H9 (cell line): ENCODE measurements at regions not wholly inside any gene's neighbourhood (a gene's known extent, or its start where the extent isn't known, plus 50 kb on each side); places are given as distances from the start of the nearest gene placed in this dataset.

Experiments used
- DNase-seq: peaks from one replicate; pipeline ENCODE4 v3.0.0-alpha.2; 2017
- H2AFZ ChIP-seq: one replicate; pipeline ENCODE4 v1.6.1; 2013; ENCODE audit warnings: mild to moderate bottlenecking, low read length, control low read depth, moderate library complexity
- H2AK5ac ChIP-seq: 2 replicates; pipeline ENCODE4 v1.6.1; 2013; ENCODE audit warnings: low read length, control low read depth, mixed read lengths; ENCODE audit not compliant: insufficient read length
- H2BK120ac ChIP-seq: one replicate; pipeline ENCODE4 v1.6.1; 2013; ENCODE audit warnings: low read depth, mild to moderate bottlenecking, low read length, control low read depth, inconsistent platforms; ENCODE audit not compliant: poor library complexity, severe bottlenecking
- H2BK12ac ChIP-seq: 2 replicates; pipeline ENCODE4 v1.6.1; 2013; ENCODE audit warnings: low read length, control low read depth, mixed read lengths, low read depth; ENCODE audit not compliant: insufficient read length
- H2BK15ac ChIP-seq: 2 replicates; pipeline ENCODE4 v1.6.1; 2013; ENCODE audit warnings: low read depth, low read length, control low read depth
- H2BK20ac ChIP-seq: one replicate; pipeline ENCODE4 v1.6.1; 2013; ENCODE audit warnings: low read depth, mild to moderate bottlenecking, low read length, control low read depth, inconsistent platforms; ENCODE audit not compliant: poor library complexity, severe bottlenecking
- H2BK5ac ChIP-seq: 2 replicates; pipeline ENCODE4 v1.6.1; 2013; ENCODE audit warnings: low read length, control low read depth, mixed read lengths; ENCODE audit not compliant: insufficient read length
- H3K14ac ChIP-seq: 2 replicates; pipeline ENCODE4 v1.6.1; 2013; ENCODE audit warnings: low read length, control low read depth; ENCODE audit not compliant: insufficient read depth
- H3K18ac ChIP-seq: 2 replicates; pipeline ENCODE4 v1.6.1; 2013; ENCODE audit warnings: low read depth, mild to moderate bottlenecking, mixed read lengths, low read length, control low read depth; ENCODE audit not compliant: insufficient read length
- H3K23ac ChIP-seq: 2 replicates; pipeline ENCODE4 v1.6.1; 2013; ENCODE audit warnings: low read length, control low read depth, mixed read lengths, low read depth; ENCODE audit not compliant: insufficient read length
- H3K23me2 ChIP-seq: 2 replicates; pipeline ENCODE4 v1.6.1; 2013; ENCODE audit warnings: low read depth, mild to moderate bottlenecking, mixed read lengths, low read length, control low read depth; ENCODE audit not compliant: insufficient read length, poor library complexity, severe bottlenecking
- H3K27ac ChIP-seq: 2 replicates; pipeline ENCODE4 v1.5.1; 2013; ENCODE audit warnings: low read length, control low read depth, mixed read lengths, low read depth; ENCODE audit not compliant: insufficient read length
- H3K27me3 ChIP-seq: 2 replicates; pipeline ENCODE4 v1.6.1; 2013; ENCODE audit warnings: low read length, control low read depth, inconsistent platforms; ENCODE audit not compliant: insufficient read depth
- H3K4ac ChIP-seq: 2 replicates; pipeline ENCODE4 v1.6.1; 2013; ENCODE audit warnings: low read depth, mild to moderate bottlenecking, control low read depth, inconsistent platforms, low read length, moderate library complexity
- H3K4me1 ChIP-seq: 2 replicates; pipeline ENCODE4 v1.6.1; 2013; ENCODE audit warnings: low read length, control low read depth, inconsistent platforms; ENCODE audit not compliant: insufficient read depth
- H3K4me2 ChIP-seq: 2 replicates; pipeline ENCODE4 v1.6.1; 2013; ENCODE audit warnings: low read length, control low read depth, mixed read lengths; ENCODE audit not compliant: insufficient read length, insufficient read depth
- H3K56ac ChIP-seq: 2 replicates; pipeline ENCODE4 v1.6.1; 2013; ENCODE audit warnings: low read depth, mild to moderate bottlenecking, mixed read lengths, low read length, control low read depth; ENCODE audit not compliant: insufficient read length
- H3K79me1 ChIP-seq: 2 replicates; pipeline ENCODE4 v1.6.1; 2013; ENCODE audit warnings: low read depth, mild to moderate bottlenecking, moderate library complexity, low read length, control low read depth, inconsistent platforms; ENCODE audit not compliant: insufficient read depth, poor library complexity, severe bottlenecking
- H3K79me2 ChIP-seq: 2 replicates; pipeline ENCODE4 v1.6.1; 2013; ENCODE audit warnings: low read length, control low read depth, inconsistent platforms; ENCODE audit not compliant: insufficient read depth
- H3K9ac ChIP-seq: 2 replicates; pipeline ENCODE4 v1.6.1; 2013; ENCODE audit warnings: low read length, control low read depth, mixed read lengths; ENCODE audit not compliant: insufficient read length; ENCODE audit errors: extremely low read depth
- H3K9me3 ChIP-seq: one replicate; pipeline ENCODE4 v1.6.1; 2013; ENCODE audit warnings: low read depth, low read length, inconsistent platforms; ENCODE audit not compliant: control insufficient read depth
- H3T11ph ChIP-seq: one replicate; pipeline ENCODE4 v1.6.1; 2013; ENCODE audit warnings: mild to moderate bottlenecking, low read length, control low read depth, inconsistent platforms
- H4K20me1 ChIP-seq: one replicate; pipeline ENCODE4 v1.6.1; 2013; ENCODE audit not compliant: control insufficient read depth, insufficient read length, insufficient read depth
- H4K5ac ChIP-seq: 2 replicates; pipeline ENCODE4 v1.6.1; 2013; ENCODE audit warnings: low read depth, mild to moderate bottlenecking, mixed read lengths, low read length, control low read depth; ENCODE audit not compliant: insufficient read length
- H4K8ac ChIP-seq: replicated peaks from 2 replicates; pipeline ENCODE4 v1.6.1; 2013; ENCODE audit warnings: low read length, control low read depth, mixed read lengths, low read depth; ENCODE audit not compliant: insufficient read length
- H4K91ac ChIP-seq: 2 replicates; pipeline ENCODE4 v1.6.1; 2013; ENCODE audit warnings: low read depth, mild to moderate bottlenecking, moderate library complexity, mixed read lengths, low read length, control low read depth; ENCODE audit not compliant: insufficient read length
- H3K27ac Mint-ChIP-seq, 3 experiments: 2 replicates in 2 of 3; 3 replicates in 1 of 3; pipeline ENCODE4 v1.8.0; 2020 to 2021; ENCODE audit warnings: mixed read lengths in 3 of 3, mild to moderate bottlenecking in 1 of 3, moderate library complexity in 1 of 3
- H3K27me3 Mint-ChIP-seq: 2 replicates; pipeline ENCODE4 v1.8.0; 2021; ENCODE audit warnings: low read depth, mild to moderate bottlenecking, moderate library complexity, mixed read lengths
- H3K36me3 Mint-ChIP-seq, 3 experiments: 2 replicates in 2 of 3; 3 replicates in 1 of 3; pipeline ENCODE4 v1.8.0; 2020 to 2021; ENCODE audit warnings: low read depth in 3 of 3, mixed read lengths in 3 of 3; ENCODE audit not compliant: insufficient read depth in 1 of 3
- H3K4me1 Mint-ChIP-seq, 2 experiments: 2 replicates each; pipeline ENCODE4 v1.8.0; 2020; ENCODE audit warnings: mixed read lengths in 2 of 2
- H3K4me3 Mint-ChIP-seq, 2 experiments: 2 replicates in 1 of 2; 3 replicates in 1 of 2; pipeline ENCODE4 v1.8.0; 2020 to 2021; ENCODE audit warnings: mild to moderate bottlenecking in 2 of 2, mixed read lengths in 2 of 2, moderate library complexity in 1 of 2
- H3K9me3 Mint-ChIP-seq, 2 experiments: 2 replicates in 1 of 2; 3 replicates in 1 of 2; pipeline ENCODE4 v1.8.0; 2020; ENCODE audit warnings: mild to moderate bottlenecking in 2 of 2, mixed read lengths in 2 of 2, moderate library complexity in 1 of 2
- CTCF ChIP-seq: fragments of 200-600 bp; sonication (generic); conservative IDR thresholded peaks from 3 replicates; pipeline ENCODE4 v1.8.0; 2021; ENCODE audit warnings: antibody characterized with exemption, mild to moderate bottlenecking

GRCh38 chr18:31241425-31241824, 76.5 kb upstream of the DSG1 start:
- no peaks in the 10 kb centered on the region for H3K79me2 ChIP-seq
- H3K36me3 Mint-ChIP-seq, result no peaks in the 10 kb centered on the region
- no peak overlapping the region for H2BK20ac ChIP-seq
- H3K79me1 ChIP-seq, result no peaks in the 10 kb centered on the region
- no peak overlapping the region for H4K5ac ChIP-seq
- no peak overlapping the region for H2BK120ac ChIP-seq
- H3K4me1 Mint-ChIP-seq, result peaks cover 40 to 41% of the 10 kb centered on the region in 2 experiments
- H3K23me2 ChIP-seq, result no peaks in the 10 kb centered on the region
- H3K4ac ChIP-seq, result no peak overlapping the region
- H3K18ac ChIP-seq, result no peak overlapping the region
- no peak overlapping the region for H3K23ac ChIP-seq
- H2BK5ac ChIP-seq, result no peak overlapping the region
- no peak overlapping the region for H3K14ac ChIP-seq
- H3K9me3 ChIP-seq, result no peaks in the 10 kb centered on the region
- DNase-seq, result no peak
- no peak overlapping the region for H4K8ac ChIP-seq
- H3K4me1 ChIP-seq, result peaks cover 10% of the 10 kb centered on the region; the same call in 1 of the 2 replicates
- H3K4me3 Mint-ChIP-seq, result no peak overlapping the region
- no peaks in the 10 kb centered on the region; a peak in 1 of 5 replicates for H3K9me3 Mint-ChIP-seq
- H3K27ac Mint-ChIP-seq, result no peak overlapping the region
- H3K9ac ChIP-seq, result no peak overlapping the region
- H2BK12ac ChIP-seq, result no peak overlapping the region
- H2AFZ ChIP-seq, result no peak overlapping the region
- H3K4me2 ChIP-seq, result no peak overlapping the region
- H3K27me3 ChIP-seq, result no peaks in the 10 kb centered on the region
- no peaks in the 10 kb centered on the region for H3K27me3 Mint-ChIP-seq
- no peak overlapping the region for H2AK5ac ChIP-seq
- no peak overlapping the region for H3T11ph ChIP-seq
- H3K27ac ChIP-seq, result no peak overlapping the region
- no peak overlapping the region for H2BK15ac ChIP-seq
- H4K91ac ChIP-seq, result no peak overlapping the region
- no peak overlapping the region for H3K56ac ChIP-seq
- TF ChIP-seq CTCF, result no peak
- no peaks in the 10 kb centered on the region for H4K20me1 ChIP-seq
